Mucosa of rectum (tissue), 2 donors: ENCODE measurements at regions not wholly inside any gene's neighbourhood (a gene's known extent, or its start where the extent isn't known, plus 50 kb on each side); places are given as distances from the start of the nearest gene placed in this dataset.

ENCODE experiments used
- H3K27ac ChIP-seq, 2 donors: one replicate each; pipeline ENCODE4 v1.7.0; 2013; ENCODE audit warnings: inconsistent platforms in 2 of 2, low read depth in 2 of 2, low read length in 2 of 2
- H3K27me3 ChIP-seq, 2 donors: one replicate each; pipeline ENCODE4 v1.7.0; 2013; ENCODE audit warnings: low read length in 2 of 2; ENCODE audit not compliant: control insufficient read depth in 2 of 2, insufficient read depth in 2 of 2
- H3K36me3 ChIP-seq, 2 donors: one replicate each; pipeline ENCODE4 v1.7.0; 2013; ENCODE audit warnings: low read length in 2 of 2; ENCODE audit not compliant: control insufficient read depth in 2 of 2, insufficient read depth in 2 of 2
- H3K4me1 ChIP-seq, 2 donors: one replicate each; pipeline ENCODE4 v1.7.0; 2013; ENCODE audit warnings: low read length in 2 of 2, mild to moderate bottlenecking in 1 of 2; ENCODE audit not compliant: control insufficient read depth in 2 of 2, insufficient read depth in 2 of 2
- H3K4me3 ChIP-seq, 2 donors: one replicate each; pipeline ENCODE4 v1.7.0; 2013; ENCODE audit warnings: low read length in 2 of 2
- H3K9ac ChIP-seq, 2 donors: one replicate each; pipeline ENCODE4 v1.7.0; 2013; ENCODE audit warnings: low read length in 2 of 2, low read depth in 1 of 2, mild to moderate bottlenecking in 1 of 2
- H3K9me3 ChIP-seq, 2 donors: one replicate each; pipeline ENCODE4 v1.7.0; 2013; ENCODE audit warnings: low read length in 2 of 2; ENCODE audit not compliant: control insufficient read depth in 2 of 2
- donor health status: healthy.
- donor health status: Normal muscosa, but diverticular disease.

DNA sequence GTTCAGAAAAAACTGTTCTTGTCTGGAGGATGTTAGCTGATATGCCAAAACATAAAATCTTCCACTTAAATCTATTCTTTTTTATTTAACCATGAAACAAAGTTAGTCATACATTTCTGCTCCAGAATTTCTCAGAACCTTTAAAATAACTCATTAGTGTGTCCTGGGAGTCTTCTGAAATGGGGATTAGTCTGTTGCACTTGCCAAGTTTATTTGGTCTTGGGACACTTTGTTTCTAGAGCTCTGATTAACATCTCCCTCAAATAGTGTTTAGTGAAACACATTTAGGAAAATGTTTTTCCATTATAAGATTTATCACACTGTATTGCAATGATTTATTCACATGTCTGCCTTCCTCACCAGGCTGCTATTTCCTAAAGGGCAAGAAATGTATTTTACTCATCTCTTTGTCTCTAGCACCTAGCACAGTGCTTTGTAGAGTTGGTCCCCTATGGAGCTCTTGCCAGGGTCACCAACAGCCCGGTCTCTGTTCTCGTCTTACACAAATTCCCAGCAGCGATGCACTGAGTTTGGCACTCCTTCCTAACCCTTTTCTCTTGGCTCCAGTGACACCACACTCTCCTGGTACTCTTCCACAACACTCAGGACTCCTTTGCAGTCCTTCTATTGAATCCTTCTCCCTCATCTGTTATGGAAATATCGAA lies 189.2 kb downstream of the CSNK2A3 start:
- no peaks in the 10 kb centered on the region for H3K4me1 ChIP-seq
- no peak overlapping the region for H3K9ac ChIP-seq
- no peaks in the 10 kb centered on the region for H3K36me3 ChIP-seq
- no peaks in the 10 kb centered on the region for H3K27me3 ChIP-seq
- no peak overlapping the region for H3K27ac ChIP-seq
- H3K9me3 ChIP-seq: no peaks in the 10 kb centered on the region
- no peak overlapping the region for H3K4me3 ChIP-seq

DNA sequence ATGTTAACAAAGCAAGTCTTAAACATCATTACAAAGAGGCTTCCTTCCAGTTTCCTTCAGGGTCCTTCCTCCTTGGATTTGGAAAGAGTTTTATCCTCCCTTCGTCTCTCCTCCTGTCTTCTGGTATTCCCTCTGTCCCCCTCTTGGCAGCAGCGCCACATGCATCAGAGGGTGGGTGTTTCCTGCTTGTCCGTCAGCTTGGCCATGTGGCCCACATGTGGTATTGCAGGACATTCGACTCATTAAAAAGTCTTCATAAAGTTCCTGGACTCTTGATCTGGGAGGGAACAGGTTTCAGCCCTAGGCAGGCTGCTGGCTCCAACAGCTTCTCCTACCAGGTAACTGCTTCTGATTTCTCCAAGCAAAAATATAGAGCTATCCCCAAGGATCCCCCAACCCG lies 189.8 kb downstream of the CSNK2A3 start:
- Histone ChIP-seq H3K27me3 (no peaks in the 10 kb centered on the region), H3K36me3 (no peaks in the 10 kb centered on the region), H3K27ac (no peak overlapping the region), H3K9me3 (no peaks in the 10 kb centered on the region), H3K9ac (no peak overlapping the region), H3K4me3 (no peak overlapping the region), H3K4me1 (no peaks in the 10 kb centered on the region)

DNA sequence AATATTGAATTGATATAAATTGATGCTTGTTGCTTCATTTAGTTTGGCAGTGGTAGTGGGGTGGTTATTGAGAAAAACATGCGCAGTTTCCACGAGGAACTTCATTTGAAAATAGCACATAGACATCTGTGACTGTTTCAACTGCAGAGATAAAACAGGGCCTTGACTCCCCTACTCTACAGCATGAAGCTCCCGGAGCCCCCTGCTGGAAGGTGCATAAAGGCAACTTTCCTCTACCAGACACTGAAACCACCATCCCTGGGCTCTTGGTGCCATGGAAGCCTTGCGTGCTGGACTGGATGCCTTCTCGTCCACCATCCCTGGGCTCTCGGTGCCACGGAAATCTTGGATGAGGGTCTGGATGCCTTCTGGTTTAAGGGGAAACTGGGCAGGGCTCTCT lies 195.9 kb downstream of the CSNK2A3 start:
- H3K27me3 ChIP-seq: no peaks in the 10 kb centered on the region
- no peak overlapping the region for H3K9ac ChIP-seq
- H3K9me3 ChIP-seq: no peaks in the 10 kb centered on the region
- no peak overlapping the region for H3K4me3 ChIP-seq
- H3K4me1 ChIP-seq: no peaks in the 10 kb centered on the region
- H3K27ac ChIP-seq: no peak overlapping the region
- no peaks in the 10 kb centered on the region for H3K36me3 ChIP-seq

DNA sequence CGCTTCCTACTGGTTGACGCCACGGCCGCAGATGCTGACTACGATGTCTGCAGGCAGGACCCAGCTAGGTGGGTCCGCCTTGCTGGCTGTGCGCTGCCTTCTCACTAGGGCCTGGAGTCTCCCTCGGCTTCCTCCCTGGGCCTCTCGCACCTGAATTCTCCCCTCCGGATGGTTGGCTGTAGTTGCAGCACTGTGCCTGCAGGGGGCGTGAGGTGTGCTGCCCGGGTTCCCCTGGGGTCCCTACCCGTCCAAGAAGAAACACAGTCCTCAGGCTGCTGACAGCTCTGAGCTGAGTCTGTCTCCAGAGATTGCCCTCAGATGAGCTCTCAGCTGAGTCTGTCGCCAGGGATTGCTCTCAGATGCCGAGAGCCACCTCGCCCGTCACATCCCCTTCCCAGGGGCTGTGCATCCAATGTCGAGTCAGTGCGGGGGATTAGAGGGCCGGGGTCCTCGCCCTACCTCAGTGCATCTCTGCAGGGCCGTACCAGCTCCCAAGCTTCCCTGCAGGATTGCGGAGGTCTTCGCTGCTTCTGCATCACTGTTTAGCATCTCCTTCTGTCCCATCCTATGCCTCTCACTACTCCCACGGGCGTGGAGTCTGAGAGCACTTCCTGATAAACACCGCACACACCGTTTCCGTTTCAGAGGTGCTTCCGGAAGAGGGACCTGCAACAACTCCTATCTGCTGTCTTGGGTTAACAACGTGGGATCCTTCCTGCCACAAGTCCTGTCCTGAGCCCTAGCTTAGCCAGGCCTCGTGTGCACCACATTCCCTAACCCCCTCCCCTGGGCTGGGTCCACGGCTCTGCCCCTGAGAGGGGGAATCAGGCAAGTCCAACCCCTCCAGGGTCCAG lies 196.9 kb downstream of the CSNK2A3 start:
- no peaks in the 10 kb centered on the region for H3K9me3 ChIP-seq
- no peak overlapping the region for H3K4me3 ChIP-seq
- H3K27ac ChIP-seq: no peak overlapping the region
- no peaks in the 10 kb centered on the region for H3K27me3 ChIP-seq
- H3K9ac ChIP-seq: no peak overlapping the region
- no peaks in the 10 kb centered on the region for H3K36me3 ChIP-seq
- no peaks in the 10 kb centered on the region for H3K4me1 ChIP-seq

DNA sequence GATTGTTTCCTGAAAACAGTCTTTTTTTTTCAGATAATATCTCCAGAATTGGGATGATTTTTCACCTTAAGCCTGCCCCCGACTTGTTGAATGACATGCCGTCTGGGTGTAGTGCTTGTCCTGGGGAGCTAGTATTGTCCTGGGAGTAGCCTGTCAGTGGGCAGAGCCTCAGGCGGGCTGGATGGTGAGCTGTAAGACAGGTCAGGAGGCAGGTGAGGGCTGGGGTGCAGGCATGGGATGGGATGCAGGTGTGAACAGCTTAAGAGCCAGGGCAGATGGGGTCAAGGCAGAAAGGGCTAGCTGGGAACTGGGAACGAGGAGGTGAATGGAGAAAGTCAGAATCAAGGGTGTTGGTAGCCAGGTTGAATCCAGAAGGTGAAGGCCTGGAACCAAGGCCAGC lies 200.2 kb downstream of the CSNK2A3 start:
- H3K27me3 ChIP-seq: no peaks in the 10 kb centered on the region
- H3K36me3 ChIP-seq: no peaks in the 10 kb centered on the region
- peaks cover 0 to 1% of the 10 kb centered on the region in 2 donors for H3K4me1 ChIP-seq
- H3K9ac ChIP-seq: no peak overlapping the region
- H3K4me3 ChIP-seq: no peak overlapping the region
- no peak overlapping the region for H3K27ac ChIP-seq
- H3K9me3 ChIP-seq: no peaks in the 10 kb centered on the region

DNA sequence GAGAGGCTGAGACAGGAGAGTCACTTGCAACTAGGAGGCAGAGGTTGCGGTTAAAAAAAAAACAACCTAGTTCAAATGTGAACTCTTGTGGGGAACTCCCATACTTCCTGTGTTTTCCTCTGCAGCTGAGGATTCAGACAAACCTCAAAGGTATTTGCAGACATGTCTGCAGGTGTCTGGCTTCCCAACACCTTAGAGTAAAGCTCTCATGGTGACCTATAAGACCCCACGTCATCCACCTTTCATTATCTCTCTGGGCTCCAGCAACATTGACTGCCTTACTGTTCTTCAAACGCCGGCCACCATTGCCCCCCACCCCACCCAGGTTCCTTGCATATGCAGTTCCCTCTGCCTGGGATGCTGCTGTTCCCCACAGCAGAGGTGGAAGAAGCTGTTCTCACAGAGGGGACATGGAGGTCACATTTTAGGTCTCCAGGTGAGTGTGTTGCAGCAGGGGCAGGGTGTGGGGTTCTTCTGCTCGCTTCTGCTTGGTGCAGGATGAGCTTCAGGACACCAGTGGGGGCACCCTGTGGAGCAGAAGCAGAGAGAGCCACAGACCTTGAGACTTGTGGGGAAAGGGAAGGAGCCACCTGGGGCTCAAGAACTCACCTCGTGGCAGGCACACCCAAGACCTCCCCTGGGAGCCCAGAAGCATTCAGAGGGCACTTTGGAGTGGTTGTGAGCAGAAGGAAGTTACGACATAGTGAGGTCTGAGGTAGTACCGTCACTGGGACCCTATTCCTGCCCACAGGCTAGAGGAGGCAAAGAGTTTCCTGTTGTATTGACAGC lies 203.2 kb downstream of the CSNK2A3 start:
- Histone ChIP-seq H3K9ac (no peak overlapping the region), H3K27ac (no peak overlapping the region), H3K4me3 (no peak overlapping the region), H3K36me3 (no peaks in the 10 kb centered on the region), H3K4me1 (peaks cover 0 to 4% of the 10 kb centered on the region in 2 donors), H3K9me3 (no peaks in the 10 kb centered on the region), H3K27me3 (no peaks in the 10 kb centered on the region)

DNA sequence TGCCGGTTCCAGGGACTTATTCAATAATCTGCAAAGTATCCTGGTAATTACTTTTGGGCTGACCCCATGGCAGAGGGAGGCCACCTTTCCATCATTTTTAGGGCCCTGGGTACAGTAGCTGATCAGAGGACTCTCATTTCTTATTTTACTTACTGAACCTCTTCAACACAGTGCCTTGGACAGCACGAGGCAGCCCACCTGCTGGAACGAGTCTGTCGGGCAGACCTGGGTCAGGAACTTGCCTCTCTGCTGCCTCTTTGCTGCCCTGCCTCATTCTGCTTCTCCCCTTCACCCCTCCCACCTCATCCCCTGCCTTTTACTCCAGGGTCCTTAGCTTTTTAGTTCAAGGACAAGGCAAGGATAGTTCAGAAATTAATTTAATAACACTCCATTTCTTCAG lies 204.5 kb downstream of the CSNK2A3 start:
- Histone ChIP-seq H3K9ac (no peak overlapping the region), H3K27me3 (no peaks in the 10 kb centered on the region), H3K4me1 (peaks cover 0 to 4% of the 10 kb centered on the region in 2 donors), H3K27ac (no peak overlapping the region), H3K9me3 (no peaks in the 10 kb centered on the region), H3K4me3 (no peak overlapping the region), H3K36me3 (no peaks in the 10 kb centered on the region)

DNA sequence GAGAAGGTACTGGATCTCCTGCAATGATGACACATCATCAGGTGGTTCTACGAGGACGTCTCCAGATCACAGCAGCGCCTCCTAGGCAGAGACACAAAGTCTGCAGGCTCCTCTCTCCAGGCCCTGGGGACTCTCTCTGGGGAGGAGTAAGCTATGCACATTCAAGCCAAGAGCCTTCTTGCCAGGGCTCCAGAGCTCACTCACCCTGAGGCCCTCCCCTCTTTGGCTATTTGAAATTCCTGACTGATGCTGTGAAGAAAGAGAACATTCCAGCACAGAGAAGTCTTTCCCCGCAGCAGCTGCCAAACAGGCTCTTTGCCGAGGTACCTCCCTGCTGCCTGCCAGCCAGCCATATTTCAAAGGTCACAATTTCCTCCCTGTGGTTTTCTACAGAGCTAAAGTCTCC lies 204.9 kb downstream of the CSNK2A3 start:
- Histone ChIP-seq H3K9ac (no peak overlapping the region), H3K27me3 (no peaks in the 10 kb centered on the region), H3K9me3 (no peaks in the 10 kb centered on the region), H3K4me1 (peaks cover 0 to 4% of the 10 kb centered on the region in 2 donors), H3K36me3 (no peaks in the 10 kb centered on the region), H3K27ac (no peak overlapping the region), H3K4me3 (no peak overlapping the region)

DNA sequence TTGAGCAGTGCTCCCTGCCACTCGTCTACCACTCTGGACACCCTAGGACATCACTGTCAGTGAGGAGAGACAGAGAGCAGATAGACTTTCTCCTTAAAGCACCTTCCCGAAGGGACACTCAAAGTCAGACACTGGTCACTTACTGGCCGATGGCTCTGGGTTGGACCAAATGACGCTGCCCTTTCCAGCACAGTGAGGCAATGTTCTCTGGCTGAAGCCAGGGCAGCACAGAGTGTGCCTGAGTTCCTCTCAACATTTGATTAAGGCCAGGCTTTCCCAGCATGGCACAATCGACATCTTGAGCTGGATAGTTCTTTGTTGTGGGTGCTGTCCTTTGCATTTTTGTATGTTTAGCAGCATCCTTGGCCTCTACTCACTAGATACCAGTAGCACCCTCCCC lies 206.2 kb downstream of the CSNK2A3 start:
- Histone ChIP-seq H3K4me1 (peaks cover 0 to 4% of the 10 kb centered on the region in 2 donors), H3K36me3 (no peaks in the 10 kb centered on the region), H3K4me3 (no peak overlapping the region), H3K9me3 (no peaks in the 10 kb centered on the region), H3K27ac (no peak overlapping the region), H3K27me3 (no peaks in the 10 kb centered on the region), H3K9ac (no peak overlapping the region)

DNA sequence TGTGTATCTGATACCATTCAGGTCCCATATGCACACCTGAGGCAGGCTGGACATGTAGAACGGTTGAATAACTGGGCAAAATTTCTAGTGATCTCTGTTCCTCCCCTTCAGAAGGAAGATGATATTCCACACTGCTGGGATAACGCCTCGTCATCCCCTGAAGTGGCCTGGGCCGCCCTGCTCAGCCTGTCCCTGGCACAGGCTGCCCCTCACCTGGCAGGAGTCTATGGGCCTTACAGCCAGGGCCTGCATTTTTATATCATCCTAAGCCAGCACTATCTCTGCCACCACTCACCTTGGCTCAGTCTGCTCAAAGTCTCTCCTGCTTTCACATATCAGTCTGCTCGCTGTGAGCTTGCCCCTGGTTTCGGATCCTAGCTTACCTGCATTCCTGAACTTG lies 209.2 kb downstream of the CSNK2A3 start:
- H3K27me3 ChIP-seq: no peaks in the 10 kb centered on the region
- H3K4me3 ChIP-seq: no peak overlapping the region
- no peak overlapping the region for H3K9ac ChIP-seq
- no peaks in the 10 kb centered on the region for H3K9me3 ChIP-seq
- H3K27ac ChIP-seq: no peak overlapping the region
- peaks cover 0 to 4% of the 10 kb centered on the region in 2 donors for H3K4me1 ChIP-seq
- H3K36me3 ChIP-seq: no peaks in the 10 kb centered on the region
